Right atrium auricular region (tissue), 2 donors: ENCODE measurements at regions not wholly inside any gene's neighbourhood (a gene's known extent, or its start where the extent isn't known, plus 50 kb on each side); places are given as distances from the start of the nearest gene placed in this dataset.

Experiments
- DNase-seq: peaks from one replicate; pipeline ENCODE4 v3.0.0-alpha.2; 2019; ENCODE audit warnings: low spot score
- H3K27ac ChIP-seq, 2 donors: fragments of 200-600 bp; sonication (generic); 1 replicate in 1 of 2; 2 replicates in 1 of 2; pipeline ENCODE4 v1.5.1; 2016 to 2019
- H3K27me3 ChIP-seq, 2 donors: fragments of 200-600 bp; sonication (generic); one replicate each; pipeline versions ENCODE4 v1.5.1 to v1.6.0; 2017 to 2019
- H3K36me3 ChIP-seq: fragments of 200-600 bp; sonication (generic); one replicate; pipeline ENCODE4 v1.5.1; 2016
- H3K4me1 ChIP-seq, 2 donors: fragments of 200-600 bp; sonication (generic); one replicate each; pipeline versions ENCODE4 v1.5.1 to v1.6.0; 2017 to 2019
- H3K4me3 ChIP-seq, 2 donors: fragments of 200-600 bp; sonication (generic); 1 replicate in 1 of 2; 2 replicates in 1 of 2; pipeline ENCODE4 v1.5.1; 2017 to 2019; ENCODE audit warnings: mild to moderate bottlenecking in 1 of 2, moderate library complexity in 1 of 2
- H3K9me3 ChIP-seq, 2 donors: fragments of 200-600 bp; sonication (generic); one replicate each; pipeline ENCODE4 v1.5.1; 2019
- CTCF ChIP-seq, 2 donors: fragments of 200-600 bp; sonication (generic); IDR thresholded peaks; one replicate each; pipeline ENCODE4 v1.5.1; 2019; ENCODE audit warnings: antibody characterized with exemption in 2 of 2

- Histone ChIP-seq H3K9me3 (no peaks in the 10 kb centered on the region), H3K4me1 (no peaks in the 10 kb centered on the region), H3K36me3 (no peaks in the 10 kb centered on the region), H3K27ac (no peak overlapping the region), H3K4me3 (no peak overlapping the region), H3K27me3 (no peaks in the 10 kb centered on the region)
- TF ChIP-seq CTCF (IDR thresholded peaks at IDR 0.05): no peak
- no peak for DNase-seq
These were observed 962.3 kb upstream of the NXPH2 start for GRCh38 chr2:139742216-139743172.

- Histone ChIP-seq H3K27me3 (no peaks in the 10 kb centered on the region), H3K9me3 (no peaks in the 10 kb centered on the region), H3K36me3 (no peaks in the 10 kb centered on the region), H3K4me3 (no peak overlapping the region), H3K4me1 (no peaks in the 10 kb centered on the region), H3K27ac (no peak overlapping the region)
- DNase-seq: no peak
- TF ChIP-seq CTCF (IDR thresholded peaks at IDR 0.05): no peak
These were observed 957.5 kb upstream of the NXPH2 start for GRCh38 chr2:139737659-139738058.

- H3K36me3 ChIP-seq: no peaks in the 10 kb centered on the region
- H3K27ac ChIP-seq: no peak overlapping the region
- TF ChIP-seq CTCF (IDR thresholded peaks at IDR 0.05): no peak
- no peaks in the 10 kb centered on the region for H3K27me3 ChIP-seq
- no peak overlapping the region for H3K4me3 ChIP-seq
- no peaks in the 10 kb centered on the region for H3K4me1 ChIP-seq
- no peak for DNase-seq
- no peaks in the 10 kb centered on the region for H3K9me3 ChIP-seq
These were observed 950.0 kb upstream of the NXPH2 start for GRCh38 chr2:139730197-139730596.

- no peak overlapping the region for H3K27ac ChIP-seq
- H3K36me3 ChIP-seq: no peaks in the 10 kb centered on the region
- no peaks in the 10 kb centered on the region for H3K4me1 ChIP-seq
- H3K9me3 ChIP-seq: no peaks in the 10 kb centered on the region
- DNase-seq: no peak
- no peak for TF ChIP-seq CTCF (IDR thresholded peaks at IDR 0.05)
- H3K4me3 ChIP-seq: no peak overlapping the region
- no peaks in the 10 kb centered on the region for H3K27me3 ChIP-seq
These were observed 941.3 kb upstream of the NXPH2 start for GRCh38 chr2:139721411-139721995.

GRCh38 chr2:139720056-139720455, 939.9 kb upstream of the NXPH2 start:
- no peak overlapping the region for H3K4me3 ChIP-seq
- TF ChIP-seq CTCF (IDR thresholded peaks at IDR 0.05): no peak
- H3K9me3 ChIP-seq: no peaks in the 10 kb centered on the region
- H3K36me3 ChIP-seq: no peaks in the 10 kb centered on the region
- no peaks in the 10 kb centered on the region for H3K27me3 ChIP-seq
- H3K4me1 ChIP-seq: no peaks in the 10 kb centered on the region
- DNase-seq: no peak
- no peak overlapping the region for H3K27ac ChIP-seq
